ENCODE measurements at regions not wholly inside any gene's neighbourhood (a gene's known extent, or its start where the extent isn't known, plus 50 kb on each side); places are given as distances from the start of the nearest gene placed in this dataset.

DNA sequence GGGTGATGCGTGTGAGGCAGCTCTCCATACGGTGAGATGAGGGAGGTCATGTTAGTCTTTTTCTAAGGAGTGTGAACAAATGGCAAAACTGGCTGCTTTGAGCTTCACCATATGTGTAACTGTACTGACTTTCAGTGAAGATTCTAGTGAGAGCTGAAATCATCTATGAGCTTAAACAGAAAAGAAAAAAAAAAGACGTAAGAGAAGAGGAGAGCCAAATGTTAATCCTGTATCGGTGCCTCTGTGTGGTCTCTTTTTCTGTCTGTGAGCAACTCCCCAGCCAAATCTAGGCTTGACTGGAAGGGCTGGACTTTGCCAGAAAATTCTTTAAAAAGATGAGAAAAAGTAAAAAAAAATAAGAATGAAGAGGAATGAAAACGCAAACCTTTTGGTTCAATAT lies 209.7 kb upstream of the TUT7 start:
- TF ChIP-seq, protein P1, sequence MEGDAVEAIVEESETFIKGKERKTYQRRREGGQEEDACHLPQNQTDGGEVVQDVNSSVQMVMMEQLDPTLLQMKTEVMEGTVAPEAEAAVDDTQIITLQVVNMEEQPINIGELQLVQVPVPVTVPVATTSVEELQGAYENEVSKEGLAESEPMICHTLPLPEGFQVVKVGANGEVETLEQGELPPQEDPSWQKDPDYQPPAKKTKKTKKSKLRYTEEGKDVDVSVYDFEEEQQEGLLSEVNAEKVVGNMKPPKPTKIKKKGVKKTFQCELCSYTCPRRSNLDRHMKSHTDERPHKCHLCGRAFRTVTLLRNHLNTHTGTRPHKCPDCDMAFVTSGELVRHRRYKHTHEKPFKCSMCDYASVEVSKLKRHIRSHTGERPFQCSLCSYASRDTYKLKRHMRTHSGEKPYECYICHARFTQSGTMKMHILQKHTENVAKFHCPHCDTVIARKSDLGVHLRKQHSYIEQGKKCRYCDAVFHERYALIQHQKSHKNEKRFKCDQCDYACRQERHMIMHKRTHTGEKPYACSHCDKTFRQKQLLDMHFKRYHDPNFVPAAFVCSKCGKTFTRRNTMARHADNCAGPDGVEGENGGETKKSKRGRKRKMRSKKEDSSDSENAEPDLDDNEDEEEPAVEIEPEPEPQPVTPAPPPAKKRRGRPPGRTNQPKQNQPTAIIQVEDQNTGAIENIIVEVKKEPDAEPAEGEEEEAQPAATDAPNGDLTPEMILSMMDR (IDR thresholded peaks at IDR 0.05; ENCODE audit: control extremely low read depth, extremely low read depth): no peak
- no peak for ATAC-seq (ENCODE audit: insufficient read depth, low FRiP score)
- peak in 2 of 3 donors; percentile 54 to 73 for DNase-seq
- Histone ChIP-seq H3K4me3 (no peak overlapping the region), H3K4me1 (ENCODE audit: control insufficient read depth in 5 of 5, insufficient read depth in 5 of 5, low read length in 5 of 5) (peaks cover 0 to 12% (median 0%) of the 10 kb centered on the region in 5 donors), H3K27me3 (ENCODE audit: control insufficient read depth in 3 of 3, insufficient read depth in 3 of 3, low read length in 2 of 3) (no peaks in the 10 kb centered on the region), H3K9me3 (ENCODE audit: control insufficient read depth in 4 of 4, insufficient read depth in 3 of 4, low read length in 3 of 4) (peaks cover 0 to 10% (median 5%) of the 10 kb centered on the region in 4 donors), H3K9ac (ENCODE audit: insufficient read depth in 1 of 2, low read length in 2 of 2) (no peak overlapping the region), H3K36me3 (ENCODE audit: control insufficient read depth in 4 of 4, insufficient read depth in 4 of 4, low read length in 4 of 4) (no peaks in the 10 kb centered on the region), H3K27ac (ENCODE audit: low read depth in 1 of 2, low read length in 1 of 2) (no peak overlapping the region)
- 81 to 83% methylated on average over 5 of the region's 5 CpGs for WGBS, 2 donors

DNA sequence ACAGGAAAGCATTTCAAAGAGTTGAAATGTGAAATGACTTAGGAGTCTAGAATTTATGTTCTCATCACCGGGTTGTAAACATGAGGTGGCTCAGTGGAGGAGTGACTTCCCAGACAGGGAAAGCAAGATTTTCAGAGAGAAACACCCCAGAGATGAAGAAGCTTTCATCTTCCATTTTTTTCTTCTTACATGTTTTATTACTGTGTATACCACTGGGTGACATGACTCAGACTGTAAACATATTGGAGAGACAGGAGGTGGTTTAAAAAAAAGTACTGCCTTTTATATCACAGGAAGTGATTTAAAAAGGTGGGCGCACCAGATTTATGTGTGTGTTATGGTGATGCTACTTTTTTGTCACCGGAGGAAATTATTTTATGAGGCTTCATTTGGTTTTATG lies 209.1 kb upstream of the TUT7 start:
- DNase-seq (no peak), ATAC-seq (ENCODE audit: insufficient read depth, low FRiP score) (no peak)
- WGBS, 2 donors: 62 to 67% methylated on average over 3 of the region's 3 CpGs
- Histone ChIP-seq H3K4me1 (ENCODE audit: control insufficient read depth in 5 of 5, insufficient read depth in 5 of 5, low read length in 5 of 5) (peaks cover 0 to 12% (median 0%) of the 10 kb centered on the region in 5 donors), H3K36me3 (ENCODE audit: control insufficient read depth in 4 of 4, insufficient read depth in 4 of 4, low read length in 4 of 4) (no peaks in the 10 kb centered on the region), H3K4me3 (no peak overlapping the region), H3K27me3 (ENCODE audit: control insufficient read depth in 3 of 3, insufficient read depth in 3 of 3, low read length in 2 of 3) (no peaks in the 10 kb centered on the region), H3K9me3 (ENCODE audit: control insufficient read depth in 4 of 4, insufficient read depth in 3 of 4, low read length in 3 of 4) (peaks cover 0 to 8% (median 2%) of the 10 kb centered on the region in 4 donors), H3K27ac (ENCODE audit: low read depth in 1 of 2, low read length in 1 of 2) (no peak overlapping the region), H3K9ac (ENCODE audit: insufficient read depth in 1 of 2, low read length in 2 of 2) (no peak overlapping the region)
- TF ChIP-seq, protein P1 (IDR thresholded peaks at IDR 0.05; ENCODE audit: control extremely low read depth, extremely low read depth): no peak

DNA sequence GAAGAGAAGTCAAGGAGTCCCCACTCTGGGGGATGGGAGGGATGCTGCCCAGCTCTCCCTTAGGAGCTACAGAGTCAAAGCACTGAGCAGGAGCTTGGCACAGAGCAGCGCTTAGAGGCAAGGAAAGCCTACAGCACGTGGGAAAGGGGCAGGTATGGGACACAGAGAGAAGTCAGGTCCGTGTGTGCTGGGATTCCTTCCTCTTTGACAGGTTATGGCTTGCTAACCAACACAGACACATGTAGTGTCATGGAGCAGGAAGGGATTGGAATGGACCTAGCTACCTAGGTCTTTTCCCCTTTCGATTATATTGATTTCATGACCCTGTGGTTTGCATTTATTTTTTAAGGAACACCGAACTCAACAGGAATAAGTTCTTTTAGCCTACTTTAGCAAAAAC lies 208.5 kb upstream of the TUT7 start:
- ATAC-seq (ENCODE audit: insufficient read depth, low FRiP score): no peak

More for the DNA sequence above, 208.5 kb upstream of the TUT7 start:
- no peaks in the 10 kb centered on the region for H3K36me3 ChIP-seq (ENCODE audit: control insufficient read depth in 4 of 4, insufficient read depth in 4 of 4, low read length in 4 of 4)
- no peak for DNase-seq
- peaks cover 0 to 8% (median 1%) of the 10 kb centered on the region in 4 donors for H3K9me3 ChIP-seq (ENCODE audit: control insufficient read depth in 4 of 4, insufficient read depth in 3 of 4, low read length in 3 of 4)
- WGBS, 2 donors: 68 to 79% methylated on average over 5 of the region's 5 CpGs
- H3K9ac ChIP-seq (ENCODE audit: insufficient read depth in 1 of 2, low read length in 2 of 2): no peak overlapping the region
- no peaks in the 10 kb centered on the region for H3K27me3 ChIP-seq (ENCODE audit: control insufficient read depth in 3 of 3, insufficient read depth in 3 of 3, low read length in 2 of 3)
- H3K4me1 ChIP-seq (ENCODE audit: control insufficient read depth in 5 of 5, insufficient read depth in 5 of 5, low read length in 5 of 5): peaks cover 0 to 12% (median 0%) of the 10 kb centered on the region in 5 donors
- no peak overlapping the region for H3K4me3 ChIP-seq
- TF ChIP-seq, protein P1 (IDR thresholded peaks at IDR 0.05; ENCODE audit: control extremely low read depth, extremely low read depth): no peak
- no peak overlapping the region for H3K27ac ChIP-seq (ENCODE audit: low read depth in 1 of 2, low read length in 1 of 2)

Data from lung (tissue), 11 donors.